Thymus (tissue), 11 donors: ENCODE measurements at regions not wholly inside any gene's neighbourhood (a gene's known extent, or its start where the extent isn't known, plus 50 kb on each side); places are given as distances from the start of the nearest gene placed in this dataset.

Experiments
- DNase-seq, 9 donors: peaks; one replicate each; pipeline ENCODE4 v3.0.0-alpha.2; 2013; ENCODE audit warnings: low spot score in 9 of 9, low read depth in 6 of 9, missing footprints in 1 of 9
- H3K27ac ChIP-seq, 2 donors: one replicate each; pipeline ENCODE4 v1.5.1; 2013; ENCODE audit warnings: control low read depth in 1 of 2, low read depth in 1 of 2, low read length in 1 of 2, mild to moderate bottlenecking in 1 of 2, moderate library complexity in 1 of 2
- H3K27me3 ChIP-seq, 2 donors: one replicate each; pipeline ENCODE4 v1.5.1; 2013; ENCODE audit warnings: low read length in 1 of 2; ENCODE audit not compliant: control insufficient read depth in 2 of 2, insufficient read depth in 1 of 2
- H3K36me3 ChIP-seq, 2 donors: one replicate each; pipeline ENCODE4 v1.5.1; 2013; ENCODE audit warnings: low read length in 1 of 2, mild to moderate bottlenecking in 1 of 2, moderate library complexity in 1 of 2; ENCODE audit not compliant: control insufficient read depth in 2 of 2, insufficient read depth in 2 of 2
- H3K4me1 ChIP-seq, 2 donors: one replicate each; pipeline ENCODE4 v1.5.1; 2013; ENCODE audit warnings: low read length in 2 of 2; ENCODE audit not compliant: control insufficient read depth in 2 of 2, insufficient read depth in 2 of 2
- H3K4me3 ChIP-seq, 2 donors: one replicate each; pipeline ENCODE4 v1.5.1; 2013; ENCODE audit warnings: low read length in 2 of 2, control low read depth in 1 of 2, mild to moderate bottlenecking in 1 of 2
- H3K9me3 ChIP-seq, 2 donors: one replicate each; pipeline ENCODE4 v1.5.1; 2013; ENCODE audit warnings: low read length in 1 of 2, mild to moderate bottlenecking in 1 of 2; ENCODE audit not compliant: control insufficient read depth in 2 of 2, insufficient read depth in 1 of 2
- WGBS: extraction: QIAGEN DNeasy Blood & Tissue Kit; methylation state at CpG from one replicate; pipeline ENCODE4 v1.1.7; 2013; 5-methylcytosine and 5-hydroxymethylcytosine counted together
- donor health status: healthy.

- H3K27ac ChIP-seq, result no peak overlapping the region
- H3K9me3 ChIP-seq, result no peaks in the 10 kb centered on the region
- no peaks in the 10 kb centered on the region for H3K36me3 ChIP-seq
- H3K27me3 ChIP-seq, result no peaks in the 10 kb centered on the region
- no peaks in the 10 kb centered on the region for H3K4me1 ChIP-seq
- no peak overlapping the region for H3K4me3 ChIP-seq
- WGBS, result 60% methylated on average over 4 of the region's 4 CpGs
- no peak for DNase-seq
Measured at GRCh38 chr15:39468331-39468730, 112.5 kb upstream of the THBS1 start.

- no peaks in the 10 kb centered on the region for H3K9me3 ChIP-seq
- no peaks in the 10 kb centered on the region for H3K36me3 ChIP-seq
- H3K27me3 ChIP-seq, result no peaks in the 10 kb centered on the region
- DNase-seq, result no peak
- H3K27ac ChIP-seq, result no peak overlapping the region
- 89% methylated on average over 3 of the region's 3 CpGs for WGBS
- no peak overlapping the region for H3K4me3 ChIP-seq
- no peaks in the 10 kb centered on the region for H3K4me1 ChIP-seq
Measured at GRCh38 chr15:39468828-39469227, 112.1 kb upstream of the THBS1 start.

DNA sequence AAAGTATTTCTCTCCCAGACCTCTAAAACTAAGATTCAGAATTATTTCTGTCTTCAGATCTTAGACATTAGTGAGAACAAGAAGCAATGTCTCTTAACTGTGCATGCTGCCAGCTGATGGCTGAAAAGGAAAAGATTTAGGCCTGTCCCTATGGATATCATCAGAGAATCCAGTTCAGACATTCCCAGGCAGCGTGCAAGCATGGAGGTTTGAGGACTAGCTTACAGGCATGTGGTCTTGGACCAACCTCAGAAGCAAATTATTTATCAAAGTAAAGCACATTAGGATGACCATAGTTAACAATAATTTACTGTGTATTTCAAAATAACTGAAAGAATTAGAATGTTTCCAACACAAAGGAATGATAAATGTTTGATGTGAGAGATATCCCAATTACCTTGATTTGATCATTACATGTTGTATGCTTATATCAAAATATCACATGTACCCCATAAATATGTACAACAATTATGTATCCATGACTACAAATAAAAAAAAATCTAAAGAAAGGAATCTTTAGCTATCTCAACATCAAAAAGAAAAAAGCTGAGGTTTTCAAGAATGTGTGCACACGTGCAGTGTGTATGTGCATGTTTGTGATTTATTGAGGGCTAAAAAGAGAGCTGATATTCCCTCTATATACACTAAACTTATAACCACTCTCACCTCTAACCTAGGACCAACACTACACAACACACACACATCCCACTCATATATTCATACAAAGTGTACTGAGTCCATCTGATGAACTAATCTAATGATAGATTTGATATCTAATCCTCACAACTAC, 108.9 kb upstream of the THBS1 start:
- WGBS, result 91% methylated on average over 2 of the region's 2 CpGs
- H3K4me3 ChIP-seq, result no peak overlapping the region
- no peaks in the 10 kb centered on the region for H3K27me3 ChIP-seq
- no peaks in the 10 kb centered on the region for H3K9me3 ChIP-seq
- H3K27ac ChIP-seq, result peak overlapping the region in 1 of 2 donors; percentile 10
- H3K4me1 ChIP-seq, result no peaks in the 10 kb centered on the region
- DNase-seq, result no peak
- no peaks in the 10 kb centered on the region for H3K36me3 ChIP-seq

- Histone ChIP-seq H3K4me3 (no peak overlapping the region), H3K27ac (peak overlapping the region; percentile 10 to 64), H3K27me3 (no peaks in the 10 kb centered on the region), H3K4me1 (no peaks in the 10 kb centered on the region), H3K36me3 (no peaks in the 10 kb centered on the region), H3K9me3 (no peaks in the 10 kb centered on the region)
- 96% methylated on average over 12 of the region's 12 CpGs for WGBS
- DNase-seq, result no peak
Measured at GRCh38 chr15:39472621-39473297, 108.1 kb upstream of the THBS1 start.

- Histone ChIP-seq H3K9me3 (no peaks in the 10 kb centered on the region), H3K4me1 (no peaks in the 10 kb centered on the region), H3K27ac (peak overlapping the region; percentile 53 to 64), H3K27me3 (no peaks in the 10 kb centered on the region), H3K4me3 (no peak overlapping the region), H3K36me3 (no peaks in the 10 kb centered on the region)
- no peak for DNase-seq
- 90% methylated on average over 5 of the region's 5 CpGs for WGBS
Measured at GRCh38 chr15:39473298-39473947, 107.5 kb upstream of the THBS1 start.

DNA sequence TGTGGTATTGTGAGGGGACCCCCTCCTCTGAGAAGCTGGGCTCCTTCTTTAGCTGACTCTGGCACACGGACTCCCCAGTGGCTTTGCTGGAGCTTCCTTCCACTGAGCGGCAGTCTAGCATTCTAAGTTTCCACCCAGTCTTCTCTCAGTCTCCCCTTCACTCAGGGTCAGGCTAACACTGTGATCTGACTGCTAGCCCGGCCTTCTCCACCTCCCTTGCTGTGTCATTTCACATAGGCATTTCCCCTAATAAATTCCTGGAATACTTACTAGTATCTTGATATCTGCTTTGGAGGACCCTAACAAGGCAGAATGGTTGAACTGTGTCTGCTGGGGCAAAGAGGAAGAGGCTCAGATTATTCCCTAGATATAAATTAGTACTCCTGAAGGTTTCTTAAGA, 106.2 kb upstream of the THBS1 start:
- H3K36me3 ChIP-seq, result no peaks in the 10 kb centered on the region
- no peaks in the 10 kb centered on the region for H3K4me1 ChIP-seq
- 98% methylated on average over 3 of the region's 3 CpGs for WGBS

DNA sequence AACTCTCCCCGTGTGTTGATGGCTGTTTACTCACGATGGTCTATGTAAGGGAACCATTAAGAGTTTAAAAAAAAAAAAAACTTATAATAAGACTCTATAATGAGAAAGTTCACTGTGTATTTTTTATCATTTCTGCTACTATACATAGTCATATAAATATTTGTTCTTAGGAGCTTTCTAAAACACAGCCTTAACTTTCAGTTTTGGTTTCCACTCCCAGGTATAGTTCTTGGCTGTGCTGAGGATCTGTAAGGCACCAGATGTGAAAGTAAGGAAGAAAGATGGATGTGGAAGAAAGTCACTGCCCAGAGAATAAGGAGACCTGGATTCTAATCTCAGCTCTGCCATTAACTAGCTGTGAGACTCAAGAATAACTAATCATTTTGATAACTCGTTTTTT, 101.9 kb upstream of the THBS1 start:
- H3K4me3 ChIP-seq, result no peak overlapping the region
- no peaks in the 10 kb centered on the region for H3K36me3 ChIP-seq
- 94% methylated on average over 3 of the region's 3 CpGs for WGBS
- no peak for DNase-seq
- H3K27me3 ChIP-seq, result no peaks in the 10 kb centered on the region
- H3K9me3 ChIP-seq, result no peaks in the 10 kb centered on the region
- no peak overlapping the region for H3K27ac ChIP-seq
- no peaks in the 10 kb centered on the region for H3K4me1 ChIP-seq

More for the DNA sequence above, 106.2 kb upstream of the THBS1 start:
- H3K27ac ChIP-seq, result no peak overlapping the region
- no peaks in the 10 kb centered on the region for H3K27me3 ChIP-seq
- H3K4me3 ChIP-seq, result no peak overlapping the region
- H3K9me3 ChIP-seq, result no peaks in the 10 kb centered on the region
- no peak for DNase-seq

- 98% methylated on average over 2 of the region's 2 CpGs for WGBS
- Histone ChIP-seq H3K27ac (no peak overlapping the region), H3K4me1 (no peaks in the 10 kb centered on the region), H3K9me3 (no peaks in the 10 kb centered on the region), H3K4me3 (no peak overlapping the region), H3K27me3 (no peaks in the 10 kb centered on the region), H3K36me3 (no peaks in the 10 kb centered on the region)
- DNase-seq, result no peak
Measured at GRCh38 chr15:39479911-39480310, 101.0 kb upstream of the THBS1 start.

DNA sequence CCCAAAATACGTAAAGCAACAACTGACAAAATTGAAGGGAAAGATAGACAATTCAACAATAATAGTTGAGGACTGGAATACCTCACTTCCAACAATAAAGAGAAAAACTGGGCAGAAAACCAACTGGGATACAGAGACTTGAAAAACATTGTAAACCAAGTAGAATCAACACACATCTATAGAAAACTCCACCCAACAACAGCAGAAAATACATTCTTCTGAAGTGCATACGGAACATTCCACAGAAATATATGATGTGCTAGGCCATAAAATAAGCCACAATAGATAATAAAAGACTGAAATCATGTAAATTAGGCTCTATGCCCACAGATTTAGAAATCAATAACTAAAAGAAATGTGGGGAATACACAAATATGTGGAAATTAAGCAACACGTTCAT, 98.4 kb upstream of the THBS1 start:
- DNase-seq, result no peak
- 65% methylated on average over 3 of the region's 3 CpGs for WGBS
- Histone ChIP-seq H3K27me3 (no peaks in the 10 kb centered on the region), H3K4me3 (no peak overlapping the region), H3K27ac (no peak overlapping the region), H3K4me1 (no peaks in the 10 kb centered on the region), H3K9me3 (no peaks in the 10 kb centered on the region), H3K36me3 (no peaks in the 10 kb centered on the region)
